Heart right ventricle (tissue), 16 donors: ENCODE measurements at regions not wholly inside any gene's neighbourhood (a gene's known extent, or its start where the extent isn't known, plus 50 kb on each side); places are given as distances from the start of the nearest gene placed in this dataset.

Source experiments
- ATAC-seq, 8 donors: fragments of 200-7000 bp; cut with Tn5 transposase; one replicate each; pipeline ENCODE4 v1.9.1; 2020; ENCODE audit warnings: mild to moderate bottlenecking in 8 of 8, moderate library complexity in 8 of 8, moderate number of reproducible peaks in 1 of 8
- DNase-seq, 2 donors: peaks; one replicate each; pipeline ENCODE4 v3.0.0-alpha.2; 2020
- H3K27ac ChIP-seq, 10 donors: fragments of 200-600 bp; sonication (generic) in 2 of 10; one replicate each; pipeline versions ENCODE4 v1.5.0 to v1.8.0; 2020 to 2022; ENCODE audit warnings: mild to moderate bottlenecking in 3 of 10
- H3K27me3 ChIP-seq, 7 donors: fragments of 200-600 bp; one replicate each; pipeline ENCODE4 v1.8.0; 2021 to 2022; ENCODE audit warnings: mild to moderate bottlenecking in 2 of 7
- H3K36me3 ChIP-seq, 9 donors: fragments of 200-600 bp; sonication (generic) in 1 of 9; one replicate each; pipeline versions ENCODE4 v1.5.0 to v1.8.0; 2020 to 2022; ENCODE audit warnings: mild to moderate bottlenecking in 2 of 9
- H3K4me1 ChIP-seq, 9 donors: fragments of 200-600 bp; sonication (generic) in 1 of 9; one replicate each; pipeline versions ENCODE4 v1.5.0 to v1.8.0; 2020 to 2022; ENCODE audit warnings: mild to moderate bottlenecking in 4 of 9
- H3K4me3 ChIP-seq, 10 donors: fragments of 200-600 bp; sonication (generic) in 2 of 10; one replicate each; pipeline versions ENCODE4 v1.5.0 to v1.8.0; 2020 to 2022; ENCODE audit warnings: mild to moderate bottlenecking in 7 of 10, moderate library complexity in 2 of 10
- H3K9me3 ChIP-seq, 11 donors: fragments of 200-600 bp in 10 of 11; sonication (generic) in 2 of 11; one replicate each; pipeline versions ENCODE4 v1.5.0 to v1.8.0; 2013 to 2022; ENCODE audit warnings: mild to moderate bottlenecking in 2 of 11, control low read depth in 1 of 11, moderate library complexity in 1 of 11
- CTCF ChIP-seq, 9 donors: fragments of 200-600 bp; sonication (generic) in 2 of 9; IDR thresholded peaks; one replicate each; pipeline versions ENCODE4 v1.5.0 to v1.8.0; 2021 to 2022; ENCODE audit warnings: antibody characterized with exemption in 9 of 9, mild to moderate bottlenecking in 5 of 9, moderate library complexity in 1 of 9
- WGBS, 2 donors: extraction: QIAGEN DNeasy Blood & Tissue Kit; methylation state at CpG; one replicate each; pipeline ENCODE4 v1.1.7; 2013; ENCODE audit warnings: inconsistent platforms in 1 of 2; 5-methylcytosine and 5-hydroxymethylcytosine counted together
- intact Hi-C, 10 donors: fragments of 100-400 bp; cut with DNase I; formaldehyde crosslinking; loops; one replicate each; pipeline versions ENCODE4 v1.11.1 to v1.14.2; 2022
- donor health status: Arrhythmogenic right ventricular cardiomyopathy.
- donor health status: ischemic (EF 13 %, LVEDD 7.1; RV severe dilation, severe dysfunction).
- donor health status: healthy with polysubstance abuse.
- donor health status: DM: no; HTN: yes; CAD: no.
- donor health status: DM: no; HTN: no; CAD: no.
- donor health status: ischemic (EF 25% LVEDD 6.9; RV normal size, moderate dysfunction).
- donor health status: ischemic (EF 25% LVEDD 5.7; RV mildly dilated, moderate dysfunction).
- donor health status: healthy.
- donor health status: DM: yes; HTN: yes; CAD: no.
- donor health status: Ischemic cardiomyopathy.
- donor health status: ischemic (EF 35%, LVEDD 5.7; RV mildly dilated, moderate dysfunction).
- donor health status: nonischemic (EF 11% LVEDD 7.7; RV severe dilation, severe dysfunction).
- donor health status: DM: yes; HTN: yes; CAD: no.
- donor health status: PGD.
- donor health status: ischemic (EF 29% LVEDD 5.4; RV normal size, mild dysfunction).
- donor health status: nonischemic (EF 23%, LVEDD 6.1; RV moderate dilation, normal function).

- Histone ChIP-seq H3K27me3 (peaks cover 0 to 11% (median 0%) of the 10 kb centered on the region in 7 donors), H3K9me3 (no peaks in the 10 kb centered on the region), H3K4me1 (peaks cover 6 to 20% (median 15%) of the 10 kb centered on the region in 9 donors), H3K36me3 (no peaks in the 10 kb centered on the region), H3K27ac (peak overlapping the region in 2 of 10 donors; percentile 10 to 74), H3K4me3 (peak overlapping the region in 2 of 10 donors; percentile 25 to 29)
- DNase-seq (peak; percentile 75 to 81), ATAC-seq (peak; percentile 91 to 98 (median 96))
- TF ChIP-seq CTCF (IDR thresholded peaks at IDR 0.05): peak; percentile 41 to 83 (median 74)
- WGBS, 2 donors: 26 to 31% methylated on average over 32 of the region's 32 CpGs
- intact Hi-C loops: loop anchor here in 9 of 10 donors (1.0 to 10.0 kb wide), 13 partner anchors 120 to 688 kb away; no protein-coding TSS in a partner anchor
Measured at GRCh38 chr9:91036826-91037510, 235.3 kb downstream of the SYK start.

- Histone ChIP-seq H3K4me1 (peaks cover 6 to 20% (median 15%) of the 10 kb centered on the region in 9 donors), H3K27me3 (peaks cover 0 to 3% (median 0%) of the 10 kb centered on the region in 7 donors), H3K27ac (peak overlapping the region in 2 of 10 donors; percentile 10 to 74), H3K36me3 (no peaks in the 10 kb centered on the region), H3K9me3 (no peaks in the 10 kb centered on the region), H3K4me3 (peak overlapping the region in 2 of 10 donors; percentile 25 to 29)
- ATAC-seq: peak in 3 of 8 donors; percentile 12 to 49 (median 23)
- TF ChIP-seq CTCF (IDR thresholded peaks at IDR 0.05): no peak
- no peak for DNase-seq
- 51 to 58% methylated on average over 22 of the region's 22 CpGs for WGBS, 2 donors
- intact Hi-C loops: loop anchor here in 9 of 10 donors (1.0 to 10.0 kb wide), 13 partner anchors 120 to 687 kb away; no protein-coding TSS in a partner anchor
Measured at GRCh38 chr9:91037511-91038482, 236.2 kb downstream of the SYK start.

GRCh38 chr9:91038483-91039124 is 237.0 kb downstream of the SYK start:
- TF ChIP-seq CTCF (IDR thresholded peaks at IDR 0.05): no peak
- 92 to 95% methylated on average over 10 of the region's 10 CpGs for WGBS, 2 donors
- Histone ChIP-seq H3K27ac (no peak overlapping the region), H3K27me3 (peaks cover 0 to 1% (median 0%) of the 10 kb centered on the region in 7 donors), H3K36me3 (no peaks in the 10 kb centered on the region), H3K4me1 (peaks cover 6 to 20% (median 15%) of the 10 kb centered on the region in 9 donors), H3K4me3 (no peak overlapping the region), H3K9me3 (no peaks in the 10 kb centered on the region)
- ATAC-seq (no peak), DNase-seq (no peak)
- intact Hi-C loops: loop anchor here in 8 of 10 donors (5.0 to 10.0 kb wide), 10 partner anchors 121 to 686 kb away; no protein-coding TSS in a partner anchor
